HEK293 (cell line): ENCODE measurements at regions not wholly inside any gene's neighbourhood (a gene's known extent, or its start where the extent isn't known, plus 50 kb on each side); places are given as distances from the start of the nearest gene placed in this dataset.

Experiments
- BCL11A ChIP-seq: fragments of 450-650 bp; formaldehyde crosslinking; IDR thresholded peaks from 2 replicates; pipeline ENCODE4 v1.5.1; 2016; ENCODE audit warnings: low read depth, missing biosample characterization, missing genetic modification characterization
- MZF1 ChIP-seq: fragments of 450-650 bp; formaldehyde crosslinking; IDR thresholded peaks from 2 replicates; pipeline ENCODE4 v1.5.1; 2017; ENCODE audit warnings: missing biosample characterization, missing genetic modification characterization, borderline replicate concordance

GRCh38 chr7:32175099-32175498, 104.9 kb upstream of the PDE1C start:
- no peak for TF ChIP-seq MZF1 (tag by site-specific recombination)
- no peak for TF ChIP-seq BCL11A (tag by site-specific recombination)
